ENCODE measurements at regions not wholly inside any gene's neighbourhood (a gene's known extent, or its start where the extent isn't known, plus 50 kb on each side); places are given as distances from the start of the nearest gene placed in this dataset.

DNA sequence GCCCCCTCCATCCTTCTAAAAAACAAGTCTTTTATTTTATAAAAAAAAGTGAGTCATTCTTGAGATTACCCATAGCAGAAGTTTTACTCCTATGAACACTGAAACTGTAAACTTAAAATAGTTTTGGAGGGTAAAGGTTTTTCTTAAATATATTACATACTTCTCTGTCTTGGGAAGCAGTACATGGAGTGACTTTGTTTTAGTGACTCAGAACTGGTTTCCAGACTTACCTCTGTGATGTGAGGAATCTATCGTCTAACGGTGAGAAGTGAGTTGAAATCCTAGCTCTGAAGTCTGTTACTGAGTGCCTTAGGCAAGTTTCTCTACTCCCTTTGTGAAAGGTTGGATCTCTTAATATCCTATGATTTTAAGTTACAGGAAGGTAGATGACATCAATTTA is 176.3 kb upstream of the POU3F1 start:
- Histone ChIP-seq H3K79me2 (ENCODE audit: control insufficient read depth, insufficient read depth, low read length) (no peaks in the 10 kb centered on the region), H3K27ac (ENCODE audit: extremely low read depth, low read depth, low read length) (no peak overlapping the region), H3K9ac (ENCODE audit: insufficient read depth in 1 of 2, low read depth in 2 of 2, low read length in 2 of 2) (no peak overlapping the region), H3K9me3 (replicated peaks; ENCODE audit: control insufficient read depth, insufficient read depth, low read depth, low read length) (no peaks in the 10 kb centered on the region), H3K4me3 (no peak overlapping the region), H4K20me1 (replicated peaks; ENCODE audit: control insufficient read depth, insufficient read depth, low read length) (no peaks in the 10 kb centered on the region), H3K4me2 (ENCODE audit: insufficient read depth, low read length) (no peak overlapping the region), H3K4me1 (replicated peaks in 1 of 2; ENCODE audit: control insufficient read depth in 2 of 2, insufficient read depth in 2 of 2, low read length in 2 of 2) (no peaks in the 10 kb centered on the region), H3K27me3 (ENCODE audit: control insufficient read depth in 2 of 2, insufficient read depth in 2 of 2, low read length in 2 of 2) (peaks cover 17 to 21% of the 10 kb centered on the region in 2 experiments; a peak in 3 of 5 replicates), H3K9me1 (ENCODE audit: control insufficient read depth, insufficient read depth, low read length) (no peaks in the 10 kb centered on the region), H2AFZ (ENCODE audit: low read depth, low read length) (no peak overlapping the region), H3K36me3 (ENCODE audit: control insufficient read depth, insufficient read depth, low read length) (no peaks in the 10 kb centered on the region)
- ChIA-PET CTCF (ENCODE audit: low intra/inter-chr PET ratio) (no interaction called here), POLR2A (no interaction called here)
- ATAC-seq (no peak), DNase-seq (ENCODE audit: extremely low read depth in 1 of 4, low spot score in 3 of 4) (no peak), FAIRE-seq (no peak)
- WGBS (ENCODE audit: insufficient coverage, low coverage, missing lambda C conversion rate): 4% methylated on average over 2 of the region's 2 CpGs
- BruUV-seq (replicated peaks): no TSS peak
- in situ Hi-C loops (cut with MboI): no loop called here
- no peak for TF ChIP-seq CHD4 (IDR thresholded peaks at IDR 0.05; ENCODE audit: insufficient read depth, insufficient replicate concordance, low read depth, low read length, poor library complexity, severe bottlenecking)
- TF ChIP-seq NEUROD1 (IDR thresholded peaks at IDR 0.05; ENCODE audit: borderline replicate concordance, low read depth, low read length, partially characterized antibody): no peak
- TF ChIP-seq, protein P1, sequence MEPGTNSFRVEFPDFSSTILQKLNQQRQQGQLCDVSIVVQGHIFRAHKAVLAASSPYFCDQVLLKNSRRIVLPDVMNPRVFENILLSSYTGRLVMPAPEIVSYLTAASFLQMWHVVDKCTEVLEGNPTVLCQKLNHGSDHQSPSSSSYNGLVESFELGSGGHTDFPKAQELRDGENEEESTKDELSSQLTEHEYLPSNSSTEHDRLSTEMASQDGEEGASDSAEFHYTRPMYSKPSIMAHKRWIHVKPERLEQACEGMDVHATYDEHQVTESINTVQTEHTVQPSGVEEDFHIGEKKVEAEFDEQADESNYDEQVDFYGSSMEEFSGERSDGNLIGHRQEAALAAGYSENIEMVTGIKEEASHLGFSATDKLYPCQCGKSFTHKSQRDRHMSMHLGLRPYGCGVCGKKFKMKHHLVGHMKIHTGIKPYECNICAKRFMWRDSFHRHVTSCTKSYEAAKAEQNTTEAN (CRISPR knock-in tag; IDR thresholded peaks at IDR 0.05): no peak
- TF ChIP-seq EZH2 (IDR thresholded peaks at IDR 0.05; ENCODE audit: borderline replicate concordance, low read depth, low read length): no peak
- no peak for TF ChIP-seq SMARCB1 (IDR thresholded peaks at IDR 0.05; ENCODE audit: insufficient read length, low read depth)
- no peak for TF ChIP-seq ILF3 (IDR thresholded peaks at IDR 0.05; ENCODE audit: borderline replicate concordance)
- no peak for TF ChIP-seq ZNF512 (tag; IDR thresholded peaks at IDR 0.05)
- no peak for TF ChIP-seq HCFC1 (IDR thresholded peaks at IDR 0.05; ENCODE audit: low read depth, low read length)
- TF ChIP-seq SUPT5H (IDR thresholded peaks at IDR 0.05): no peak
- no peak for TF ChIP-seq CHCHD3 (CRISPR knock-in tag; IDR thresholded peaks at IDR 0.05)
- TF ChIP-seq, protein P2, sequence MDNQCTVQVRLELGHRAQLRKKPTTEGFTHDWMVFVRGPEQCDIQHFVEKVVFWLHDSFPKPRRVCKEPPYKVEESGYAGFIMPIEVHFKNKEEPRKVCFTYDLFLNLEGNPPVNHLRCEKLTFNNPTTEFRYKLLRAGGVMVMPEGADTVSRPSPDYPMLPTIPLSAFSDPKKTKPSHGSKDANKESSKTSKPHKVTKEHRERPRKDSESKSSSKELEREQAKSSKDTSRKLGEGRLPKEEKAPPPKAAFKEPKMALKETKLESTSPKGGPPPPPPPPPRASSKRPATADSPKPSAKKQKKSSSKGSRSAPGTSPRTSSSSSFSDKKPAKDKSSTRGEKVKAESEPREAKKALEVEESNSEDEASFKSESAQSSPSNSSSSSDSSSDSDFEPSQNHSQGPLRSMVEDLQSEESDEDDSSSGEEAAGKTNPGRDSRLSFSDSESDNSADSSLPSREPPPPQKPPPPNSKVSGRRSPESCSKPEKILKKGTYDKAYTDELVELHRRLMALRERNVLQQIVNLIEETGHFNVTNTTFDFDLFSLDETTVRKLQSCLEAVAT (IDR thresholded peaks at IDR 0.05): no peak
- TF ChIP-seq POLR2H (tag; IDR thresholded peaks at IDR 0.05; ENCODE audit: low read depth): no peak
- TF ChIP-seq ZNF639 (CRISPR knock-in tag; conservative IDR thresholded peaks at IDR 0.05 in 1 of 2, IDR thresholded peaks at IDR 0.05 in 1 of 2): no peak
- TF ChIP-seq YBX1 (IDR thresholded peaks at IDR 0.05): no peak
- no peak for TF ChIP-seq CHAMP1 (IDR thresholded peaks at IDR 0.05)
- intact Hi-C loops (cut with micrococcal nuclease): no loop called here

Data from K562 (cell line).